EL (cell line): ENCODE measurements at regions not wholly inside any gene's neighbourhood (a gene's known extent, or its start where the extent isn't known, plus 50 kb on each side); places are given as distances from the start of the nearest gene placed in this dataset.

Experiments used
- DNase-seq: peaks from one replicate; pipeline ENCODE4 v3.0.0-alpha.2; 2016

GRCh38 chr5:14971873-14972272 lies 100.3 kb upstream of the ANKH start:
- DNase-seq = no peak

- no peak for DNase-seq
Observed at GRCh38 chr5:14968796-14969195, 97.2 kb upstream of the ANKH start.

- DNase-seq = no peak
Observed at GRCh38 chr5:14967166-14967565, 95.6 kb upstream of the ANKH start.

- DNase-seq = no peak
Observed at GRCh38 chr5:14965815-14966214, 94.2 kb upstream of the ANKH start.

GRCh38 chr5:14962604-14963003 lies 91.0 kb upstream of the ANKH start:
- DNase-seq = no peak

GRCh38 chr5:14960120-14960462 lies 88.5 kb upstream of the ANKH start:
- no peak for DNase-seq

- DNase-seq = no peak
Observed at GRCh38 chr5:14959399-14960119, 88.0 kb upstream of the ANKH start.

- no peak for DNase-seq
Observed at GRCh38 chr5:14958188-14958587, 86.6 kb upstream of the ANKH start.

GRCh38 chr5:14956423-14957046 lies 85.0 kb upstream of the ANKH start:
- no peak for DNase-seq

- DNase-seq = no peak
Observed at GRCh38 chr5:14954616-14955343, 83.2 kb upstream of the ANKH start.

- DNase-seq = no peak
Observed at GRCh38 chr5:14954216-14954615, 82.6 kb upstream of the ANKH start.

GRCh38 chr5:14953075-14953607 lies 81.6 kb upstream of the ANKH start:
- no peak for DNase-seq

GRCh38 chr5:14948383-14948782 lies 76.8 kb upstream of the ANKH start:
- no peak for DNase-seq

- peak; percentile 25 for DNase-seq
Observed at GRCh38 chr5:14946815-14947620, 75.4 kb upstream of the ANKH start.

- no peak for DNase-seq
Observed at GRCh38 chr5:14945450-14945849, 73.9 kb upstream of the ANKH start.

- DNase-seq = no peak
Observed at GRCh38 chr5:14944996-14945395, 73.4 kb upstream of the ANKH start.

- DNase-seq = no peak
Observed at GRCh38 chr5:14944350-14944739, 72.8 kb upstream of the ANKH start.

- no peak for DNase-seq
Observed at GRCh38 chr5:14942212-14942611, 70.6 kb upstream of the ANKH start.

- no peak for DNase-seq
Observed at GRCh38 chr5:14937254-14937653, 65.7 kb upstream of the ANKH start.

GRCh38 chr5:14936588-14936987 lies 65.0 kb upstream of the ANKH start:
- no peak for DNase-seq

GRCh38 chr5:14935341-14935740 lies 63.8 kb upstream of the ANKH start:
- no peak for DNase-seq

- no peak for DNase-seq
Observed at GRCh38 chr5:14932902-14933469, 61.4 kb upstream of the ANKH start.

- DNase-seq = no peak
Observed at GRCh38 chr5:14930486-14930885, 58.9 kb upstream of the ANKH start.
